ENCODE measurements at regions not wholly inside any gene's neighbourhood (a gene's known extent, or its start where the extent isn't known, plus 50 kb on each side); places are given as distances from the start of the nearest gene placed in this dataset.

- H3K9me3 ChIP-seq (ENCODE audit: low read depth) = no peaks in the 10 kb centered on the region
- H3K4me1 ChIP-seq (ENCODE audit: low read depth) = no peaks in the 10 kb centered on the region
- H3K27me3 ChIP-seq = peaks cover 49% of the 10 kb centered on the region
- no peak for TF ChIP-seq CTCF (IDR thresholded peaks at IDR 0.05; ENCODE audit: low read depth, low read length)
- no peaks in the 10 kb centered on the region for H3K36me3 ChIP-seq
- no peak overlapping the region for H3K27ac ChIP-seq
- H3K4me3 ChIP-seq = no peak overlapping the region
- DNase-seq (ENCODE audit: low read depth in 1 of 2, low spot score in 1 of 2) = no peak
Measured at GRCh38 chr2:201977651-201978050, 56.0 kb upstream of the FZD7 start.

- DNase-seq (ENCODE audit: low read depth in 1 of 2, low spot score in 1 of 2) = no peak
- Histone ChIP-seq H3K27me3 (peaks cover 43% of the 10 kb centered on the region), H3K9me3 (ENCODE audit: low read depth) (no peaks in the 10 kb centered on the region), H3K4me3 (no peak overlapping the region), H3K27ac (no peak overlapping the region), H3K36me3 (no peaks in the 10 kb centered on the region), H3K4me1 (ENCODE audit: low read depth) (no peaks in the 10 kb centered on the region)
- no peak for TF ChIP-seq CTCF (IDR thresholded peaks at IDR 0.05; ENCODE audit: low read depth, low read length)
Measured at GRCh38 chr2:201978333-201978732, 55.3 kb upstream of the FZD7 start.

- no peak for TF ChIP-seq CTCF (IDR thresholded peaks at IDR 0.05; ENCODE audit: low read depth, low read length)
- Histone ChIP-seq H3K27ac (no peak overlapping the region), H3K4me3 (no peak overlapping the region), H3K9me3 (ENCODE audit: low read depth) (no peaks in the 10 kb centered on the region), H3K36me3 (no peaks in the 10 kb centered on the region), H3K4me1 (ENCODE audit: low read depth) (no peaks in the 10 kb centered on the region), H3K27me3 (peaks cover 40% of the 10 kb centered on the region)
- no peak for DNase-seq (ENCODE audit: low read depth in 1 of 2, low spot score in 1 of 2)
Measured at GRCh38 chr2:201978986-201979385, 54.7 kb upstream of the FZD7 start.

GRCh38 chr2:201980389-201980821, 53.2 kb upstream of the FZD7 start:
- Histone ChIP-seq H3K27me3 (peaks cover 40% of the 10 kb centered on the region), H3K4me3 (no peak overlapping the region), H3K9me3 (ENCODE audit: low read depth) (no peaks in the 10 kb centered on the region), H3K36me3 (no peaks in the 10 kb centered on the region), H3K27ac (no peak overlapping the region), H3K4me1 (ENCODE audit: low read depth) (no peaks in the 10 kb centered on the region)
- TF ChIP-seq CTCF (IDR thresholded peaks at IDR 0.05; ENCODE audit: low read depth, low read length) = no peak
- DNase-seq (ENCODE audit: low read depth in 1 of 2, low spot score in 1 of 2) = no peak

- peaks cover 45% of the 10 kb centered on the region for H3K27me3 ChIP-seq
- no peaks in the 10 kb centered on the region for H3K4me1 ChIP-seq (ENCODE audit: low read depth)
- TF ChIP-seq CTCF (IDR thresholded peaks at IDR 0.05; ENCODE audit: low read depth, low read length) = no peak
- no peaks in the 10 kb centered on the region for H3K9me3 ChIP-seq (ENCODE audit: low read depth)
- H3K27ac ChIP-seq = no peak overlapping the region
- no peaks in the 10 kb centered on the region for H3K36me3 ChIP-seq
- no peak for DNase-seq (ENCODE audit: low read depth in 1 of 2, low spot score in 1 of 2)
- no peak overlapping the region for H3K4me3 ChIP-seq
Measured at GRCh38 chr2:201980946-201981345, 52.7 kb upstream of the FZD7 start.

GRCh38 chr2:201983174-201983573, 50.5 kb upstream of the FZD7 start:
- Histone ChIP-seq H3K27me3 (peaks cover 39% of the 10 kb centered on the region), H3K4me3 (no peak overlapping the region), H3K27ac (no peak overlapping the region), H3K4me1 (ENCODE audit: low read depth) (no peaks in the 10 kb centered on the region), H3K36me3 (no peaks in the 10 kb centered on the region), H3K9me3 (ENCODE audit: low read depth) (no peaks in the 10 kb centered on the region)
- no peak for TF ChIP-seq CTCF (IDR thresholded peaks at IDR 0.05; ENCODE audit: low read depth, low read length)
- DNase-seq (ENCODE audit: low read depth in 1 of 2, low spot score in 1 of 2) = no peak

Data from cardiac muscle cell (in vitro differentiated cells and primary cell).